PC-9 (cell line): ENCODE measurements at regions not wholly inside any gene's neighbourhood (a gene's known extent, or its start where the extent isn't known, plus 50 kb on each side); places are given as distances from the start of the nearest gene placed in this dataset.

ENCODE experiments used
- BruUV-seq: library from RNA; stranded (reverse); fragments of 400-500 nt; replicated peaks from 2 replicates; lab custom pipeline; 2021; lab: Mats Ljungman, UMichigan
- CTCF ChIA-PET: fragments of 300-600 bp; sonication (Branson Sonifier 250); formaldehyde crosslinking; loops from one replicate; lab custom pipeline; 2022; ENCODE audit warnings: antibody characterized with exemption; lab: Charles Lee
- POLR2A ChIA-PET: fragments of 300-600 bp; sonication (Branson Sonifier 250); formaldehyde crosslinking; loops from one replicate; lab custom pipeline; 2022; ENCODE audit warnings: antibody characterized with exemption; ENCODE audit not compliant: unreplicated experiment; lab: Charles Lee
- DNase-seq, 2 experiments: peaks; one replicate each; pipeline versions ENCODE4 v3.0.0 to v3.0.0-alpha.2; 2015 to 2022; ENCODE audit warnings: mixed read lengths in 1 of 2
- H2AFZ ChIP-seq: fragments of 200-600 bp; sonication (generic); 2 replicates; pipeline ENCODE4 v1.8.1; 2017; ENCODE audit warnings: antibody characterized with exemption
- H3F3A ChIP-seq: fragments of 200-600 bp; sonication (generic); 2 replicates; pipeline ENCODE4 v1.8.1; 2017; ENCODE audit warnings: antibody characterized with exemption, mild to moderate bottlenecking, low read depth; ENCODE audit not compliant: insufficient read depth
- H3K27ac ChIP-seq: fragments of 200-600 bp; sonication (generic); 2 replicates; pipeline ENCODE4 v1.6.1; 2016; ENCODE audit warnings: mixed run types
- H3K27me3 ChIP-seq: fragments of 200-600 bp; sonication (generic); 2 replicates; pipeline ENCODE4 v1.6.1; 2016; ENCODE audit warnings: low read depth, mixed run types; ENCODE audit not compliant: insufficient read depth
- H3K36me3 ChIP-seq: fragments of 200-600 bp; sonication (generic); 2 replicates; pipeline ENCODE4 v1.6.1; 2016; ENCODE audit warnings: low read depth, mixed run types
- H3K4me1 ChIP-seq: fragments of 200-600 bp; sonication (generic); replicated peaks from 2 replicates; pipeline ENCODE4 v1.6.1; 2016; ENCODE audit warnings: mixed run types; ENCODE audit not compliant: insufficient read depth
- H3K4me2 ChIP-seq: fragments of 200-600 bp; sonication (generic); 2 replicates; pipeline ENCODE4 v1.6.1; 2017; ENCODE audit warnings: mixed run types
- H3K4me3 ChIP-seq: fragments of 200-600 bp; sonication (generic); 2 replicates; pipeline ENCODE4 v1.6.1; 2016; ENCODE audit warnings: mixed run types
- H3K79me2 ChIP-seq: fragments of 200-600 bp; sonication (generic); 2 replicates; pipeline ENCODE4 v1.6.1; 2017; ENCODE audit warnings: low read depth, mixed run types
- H3K9me2 ChIP-seq: fragments of 200-600 bp; sonication (generic); 2 replicates; pipeline ENCODE4 v1.8.1; 2017; ENCODE audit warnings: mild to moderate bottlenecking; ENCODE audit not compliant: insufficient read depth
- H3K9me3 ChIP-seq: fragments of 200-600 bp; sonication (generic); 2 replicates; pipeline ENCODE4 v1.8.1; 2016; ENCODE audit warnings: low read depth; ENCODE audit not compliant: insufficient read depth
- H4K20me1 ChIP-seq: fragments of 200-600 bp; sonication (generic); 2 replicates; pipeline ENCODE4 v1.8.1; 2017; ENCODE audit not compliant: insufficient read depth
- EZH2 ChIP-seq: fragments of 200-600 bp; sonication (generic); IDR thresholded peaks from 2 replicates; pipeline ENCODE4 v1.8.0; 2017; ENCODE audit warnings: antibody characterized with exemption, low read depth
- intact Hi-C: fragments of 100-400 bp; cut with micrococcal nuclease; formaldehyde crosslinking; loops from one replicate; pipeline ENCODE4 v1.10.0; 2022; ENCODE audit not compliant: unreplicated experiment
- TF ChIP-seq, protein P1 (sequence below): fragments of 200-600 bp; sonication (generic); conservative IDR thresholded peaks from 2 replicates; pipeline ENCODE4 v1.6.1; 2017; ENCODE audit warnings: mixed run types, antibody characterized with exemption, mild to moderate bottlenecking, moderate library complexity

GRCh38 chr5:166710271-166710670 is 1581.2 kb upstream of the WWC1 start:
- no peak overlapping the region for H2AFZ ChIP-seq
- no peak for DNase-seq
- H3K4me2 ChIP-seq, result no peak overlapping the region
- BruUV-seq, result no TSS peak
- no peaks in the 10 kb centered on the region for H4K20me1 ChIP-seq
- H3K9me2 ChIP-seq, result no peaks in the 10 kb centered on the region; the same call in 1 of the 2 replicates
- intact Hi-C loops, result no loop called here
- no peaks in the 10 kb centered on the region for H3F3A ChIP-seq
- H3K9me3 ChIP-seq, result no peaks in the 10 kb centered on the region
- POLR2A ChIA-PET, result no interaction called here
- H3K27me3 ChIP-seq, result no peaks in the 10 kb centered on the region
- no peak overlapping the region for H3K4me3 ChIP-seq
- TF ChIP-seq EZH2, result no peak
- TF ChIP-seq, protein P1, sequence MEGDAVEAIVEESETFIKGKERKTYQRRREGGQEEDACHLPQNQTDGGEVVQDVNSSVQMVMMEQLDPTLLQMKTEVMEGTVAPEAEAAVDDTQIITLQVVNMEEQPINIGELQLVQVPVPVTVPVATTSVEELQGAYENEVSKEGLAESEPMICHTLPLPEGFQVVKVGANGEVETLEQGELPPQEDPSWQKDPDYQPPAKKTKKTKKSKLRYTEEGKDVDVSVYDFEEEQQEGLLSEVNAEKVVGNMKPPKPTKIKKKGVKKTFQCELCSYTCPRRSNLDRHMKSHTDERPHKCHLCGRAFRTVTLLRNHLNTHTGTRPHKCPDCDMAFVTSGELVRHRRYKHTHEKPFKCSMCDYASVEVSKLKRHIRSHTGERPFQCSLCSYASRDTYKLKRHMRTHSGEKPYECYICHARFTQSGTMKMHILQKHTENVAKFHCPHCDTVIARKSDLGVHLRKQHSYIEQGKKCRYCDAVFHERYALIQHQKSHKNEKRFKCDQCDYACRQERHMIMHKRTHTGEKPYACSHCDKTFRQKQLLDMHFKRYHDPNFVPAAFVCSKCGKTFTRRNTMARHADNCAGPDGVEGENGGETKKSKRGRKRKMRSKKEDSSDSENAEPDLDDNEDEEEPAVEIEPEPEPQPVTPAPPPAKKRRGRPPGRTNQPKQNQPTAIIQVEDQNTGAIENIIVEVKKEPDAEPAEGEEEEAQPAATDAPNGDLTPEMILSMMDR, result no peak
- no peaks in the 10 kb centered on the region for H3K79me2 ChIP-seq
- no peaks in the 10 kb centered on the region for H3K36me3 ChIP-seq
- CTCF ChIA-PET, result no interaction called here
- H3K4me1 ChIP-seq, result no peaks in the 10 kb centered on the region
- H3K27ac ChIP-seq, result no peak overlapping the region

GRCh38 chr5:166712447-166713185 is 1578.8 kb upstream of the WWC1 start:
- Histone ChIP-seq H3K27ac (no peak overlapping the region), H3F3A (no peaks in the 10 kb centered on the region), H3K36me3 (no peaks in the 10 kb centered on the region), H2AFZ (no peak overlapping the region), H3K4me3 (no peak overlapping the region), H3K27me3 (no peaks in the 10 kb centered on the region), H4K20me1 (no peaks in the 10 kb centered on the region), H3K4me1 (no peaks in the 10 kb centered on the region), H3K9me2 (no peaks in the 10 kb centered on the region), H3K9me3 (no peaks in the 10 kb centered on the region), H3K4me2 (no peak overlapping the region), H3K79me2 (no peaks in the 10 kb centered on the region)
- no peak for DNase-seq
- ChIA-PET POLR2A (no interaction called here), CTCF (no interaction called here)
- BruUV-seq, result no TSS peak
- intact Hi-C loops, result no loop called here
- TF ChIP-seq, protein P1, result no peak
- TF ChIP-seq EZH2, result no peak

DNA sequence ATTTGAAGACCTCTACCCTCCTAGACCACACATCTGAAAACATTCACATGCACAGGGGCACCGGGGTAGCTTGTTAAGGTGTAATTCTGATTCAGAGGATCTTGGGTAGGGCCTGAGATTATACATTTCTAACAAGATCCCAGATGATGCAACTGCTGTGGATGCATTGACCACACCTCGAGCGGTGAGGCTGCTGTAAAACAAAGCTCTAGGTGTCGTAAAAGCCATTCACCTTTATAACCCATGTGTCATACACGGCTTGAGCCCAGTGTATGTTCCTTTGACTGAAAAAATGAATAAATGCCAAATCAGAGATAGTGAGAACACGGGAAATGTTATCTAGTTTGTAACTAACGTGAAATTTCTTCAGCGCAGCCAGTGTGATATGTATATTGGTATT is 1578.2 kb upstream of the WWC1 start:
- CTCF ChIA-PET, result no interaction called here
- no peaks in the 10 kb centered on the region for H3K9me2 ChIP-seq
- H3K9me3 ChIP-seq, result no peaks in the 10 kb centered on the region
- POLR2A ChIA-PET, result no interaction called here
- no TSS peak for BruUV-seq
- H3K4me3 ChIP-seq, result no peak overlapping the region
- no peaks in the 10 kb centered on the region for H4K20me1 ChIP-seq
- no peak overlapping the region for H2AFZ ChIP-seq
- H3K79me2 ChIP-seq, result no peaks in the 10 kb centered on the region
- TF ChIP-seq EZH2, result no peak
- TF ChIP-seq, protein P1, result no peak
- no peaks in the 10 kb centered on the region for H3K4me1 ChIP-seq
- no peaks in the 10 kb centered on the region for H3K36me3 ChIP-seq
- DNase-seq, result no peak
- no peak overlapping the region for H3K4me2 ChIP-seq
- no peaks in the 10 kb centered on the region for H3K27me3 ChIP-seq
- H3F3A ChIP-seq, result no peaks in the 10 kb centered on the region
- H3K27ac ChIP-seq, result no peak overlapping the region
- intact Hi-C loops, result no loop called here
